ENCODE measurements at regions not wholly inside any gene's neighbourhood (a gene's known extent, or its start where the extent isn't known, plus 50 kb on each side); places are given as distances from the start of the nearest gene placed in this dataset.

DNA sequence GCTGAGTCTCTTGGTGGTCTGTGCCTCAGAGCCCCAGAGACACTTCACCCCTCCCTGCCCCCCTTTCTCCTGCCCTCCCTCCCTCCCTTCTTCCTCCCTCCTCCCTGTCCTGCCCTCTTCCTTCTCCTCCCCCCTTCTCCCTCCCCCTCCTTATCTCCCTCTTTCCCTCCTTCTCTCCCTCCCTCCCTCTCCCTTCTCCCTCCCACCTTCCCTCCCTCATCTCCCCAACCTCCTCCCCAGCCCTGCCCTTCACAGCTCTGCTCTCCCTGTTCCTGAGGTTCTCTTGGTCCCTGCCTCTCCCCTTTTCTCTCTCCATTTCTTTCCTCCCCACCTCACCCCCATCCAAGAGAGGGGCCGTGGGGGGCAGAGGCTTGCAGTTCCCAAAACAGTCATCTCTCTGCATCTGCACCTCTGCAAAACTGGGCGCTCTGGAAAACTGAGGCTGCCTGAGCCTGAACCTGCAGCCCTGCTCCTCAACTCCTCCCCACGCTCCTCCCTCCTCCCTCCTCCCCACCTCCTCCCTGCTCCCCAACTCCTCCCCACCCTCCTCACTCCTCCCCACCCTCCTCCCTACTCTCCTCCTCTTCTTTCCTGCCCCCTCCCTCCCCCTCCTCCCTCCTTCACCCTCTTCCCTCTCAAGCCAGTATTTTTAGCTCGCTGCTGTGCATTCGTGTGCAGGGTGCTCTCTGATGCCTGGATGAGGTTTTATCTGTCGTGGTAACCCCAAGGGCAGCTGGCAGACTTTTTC is 219.1 kb downstream of the C9orf50 start:
- Histone ChIP-seq H2BK15ac (ENCODE audit: low read depth, low read length) (no peak overlapping the region), H4K8ac (ENCODE audit: low read depth in 2 of 2, low read length in 2 of 2) (peak overlapping the region in 1 of 2 experiments; percentile 72; a peak in 3 of 4 replicates), H3K4me3 (ENCODE audit: insufficient read depth, low read depth, low read length) (no peak overlapping the region), H3K18ac (ENCODE audit: low read depth, low read length) (no peak overlapping the region; the same call in 1 of the 2 replicates), H3K4me2 (ENCODE audit: low read depth, low read length) (no peak overlapping the region), H3K9ac (ENCODE audit: low read depth, low read length) (no peak overlapping the region), H2AK9ac (replicated peaks; ENCODE audit: low read depth, low read length, poor library complexity) (peak overlapping the region; percentile 71), H3K56ac (ENCODE audit: extremely low read depth, insufficient read depth, low read length) (no peak overlapping the region), H4K20me1 (ENCODE audit: insufficient read depth, low read length) (no peaks in the 10 kb centered on the region), H3K4me1 (ENCODE audit: control insufficient read depth, insufficient read depth, low read length) (peaks cover 16% of the 10 kb centered on the region), H3K14ac (replicated peaks; ENCODE audit: low read depth, low read length) (no peak overlapping the region; the same call in 1 of the 2 replicates), H3K36me3 (ENCODE audit: control insufficient read depth, insufficient read depth, low read length) (no peaks in the 10 kb centered on the region), H2BK5ac (ENCODE audit: low read depth, low read length, poor library complexity, severe bottlenecking) (no peak overlapping the region), H2AK5ac (ENCODE audit: low read depth, low read length) (no peak overlapping the region), H3K27me3 (ENCODE audit: control insufficient read depth, insufficient read depth, low read length) (peaks cover 2% of the 10 kb centered on the region; the same call in 1 of the 2 replicates), H4K91ac (ENCODE audit: insufficient read depth, low read depth, low read length) (no peak overlapping the region), H4K5ac (ENCODE audit: low read depth, low read length) (no peak overlapping the region), H3K79me1 (ENCODE audit: low read depth in 1 of 2, low read length in 2 of 2) (no peaks in the 10 kb centered on the region), H3K27ac (ENCODE audit: insufficient read depth, low read length) (no peak overlapping the region), H2BK120ac (ENCODE audit: low read depth, low read length) (0 out of 2 replicates have a peak overlapping the region, but pooled peaks have one; percentile 40), H3K4ac (ENCODE audit: low read depth, low read length) (peak overlapping the region; percentile 22), H2BK20ac (ENCODE audit: low read depth, low read length) (no peak overlapping the region), H3K23ac (ENCODE audit: low read depth, low read length) (no peak overlapping the region), H3K9me3 (ENCODE audit: control insufficient read depth, insufficient read depth, low read length) (no peaks in the 10 kb centered on the region), H2AFZ (replicated peaks; ENCODE audit: low read length, poor library complexity) (peak overlapping the region; percentile 87), H3K9me1 (ENCODE audit: insufficient read depth, low read length) (no peaks in the 10 kb centered on the region)
- in situ Hi-C loops (cut with MboI; ENCODE audit: low sequenced_read_pairs) (no loop called here), intact Hi-C loops (cut with micrococcal nuclease) (no loop called here), dilution Hi-C loops (cut with HindIII; ENCODE audit: low sequenced_read_pairs, unreplicated experiment) (no loop called here)
- ATAC-seq (ENCODE audit: low read depth), result peak; percentile 30; the same call in 1 of the 2 replicates
- WGBS, 2 experiments (ENCODE audit: extremely low coverage in 2 of 2, insufficient read length in 1 of 2), result 62% methylated on average over 3 of the region's 6 CpGs; no CpG with 5 or more reads in 1 of the 2 experiments
- POLR2A ChIA-PET (ENCODE audit: unreplicated experiment), result no interaction called here
- CTCF ChIA-PET, result no interaction called here
- no TSS peak for BruUV-seq (replicated peaks)
- DNase-seq, result no peak
- TF ChIP-seq CHD1 (IDR thresholded peaks at IDR 0.05; ENCODE audit: low read depth, low read length) (no peak), POLR2A (IDR thresholded peaks at IDR 0.05; ENCODE audit: low read depth, low read length) (no peak), FOS (IDR thresholded peaks at IDR 0.05; ENCODE audit: low read depth, low read length) (no peak), CEBPB (IDR thresholded peaks at IDR 0.05; ENCODE audit: low read depth, low read length) (no peak), RCOR1 (IDR thresholded peaks at IDR 0.05; ENCODE audit: insufficient replicate concordance, low read length) (no peak), RFX5 (IDR thresholded peaks at IDR 0.05; ENCODE audit: low read depth, low read length) (no peak), NFE2L2 (IDR thresholded peaks at IDR 0.05; ENCODE audit: low read depth, low read length) (no peak), RAD21 (IDR thresholded peaks at IDR 0.05; ENCODE audit: low read length) (no peak), SMC3 (IDR thresholded peaks at IDR 0.05; ENCODE audit: low read depth, low read length) (no peak), MXI1 (IDR thresholded peaks at IDR 0.05; ENCODE audit: borderline replicate concordance, low read depth, low read length) (no peak), MAFK (IDR thresholded peaks at IDR 0.05; ENCODE audit: low read depth, low read length) (no peak), MAZ (IDR thresholded peaks at IDR 0.05; ENCODE audit: borderline replicate concordance, low read depth, low read length) (no peak; the same call in 1 of the 2 replicates), BHLHE40 (IDR thresholded peaks at IDR 0.05; ENCODE audit: low read depth, low read length) (no peak)
- TF ChIP-seq, protein P1, sequence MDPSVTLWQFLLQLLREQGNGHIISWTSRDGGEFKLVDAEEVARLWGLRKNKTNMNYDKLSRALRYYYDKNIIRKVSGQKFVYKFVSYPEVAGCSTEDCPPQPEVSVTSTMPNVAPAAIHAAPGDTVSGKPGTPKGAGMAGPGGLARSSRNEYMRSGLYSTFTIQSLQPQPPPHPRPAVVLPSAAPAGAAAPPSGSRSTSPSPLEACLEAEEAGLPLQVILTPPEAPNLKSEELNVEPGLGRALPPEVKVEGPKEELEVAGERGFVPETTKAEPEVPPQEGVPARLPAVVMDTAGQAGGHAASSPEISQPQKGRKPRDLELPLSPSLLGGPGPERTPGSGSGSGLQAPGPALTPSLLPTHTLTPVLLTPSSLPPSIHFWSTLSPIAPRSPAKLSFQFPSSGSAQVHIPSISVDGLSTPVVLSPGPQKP (IDR thresholded peaks at IDR 0.05; ENCODE audit: borderline replicate concordance, low read depth, low read length), result no peak
- TF ChIP-seq, protein P2, sequence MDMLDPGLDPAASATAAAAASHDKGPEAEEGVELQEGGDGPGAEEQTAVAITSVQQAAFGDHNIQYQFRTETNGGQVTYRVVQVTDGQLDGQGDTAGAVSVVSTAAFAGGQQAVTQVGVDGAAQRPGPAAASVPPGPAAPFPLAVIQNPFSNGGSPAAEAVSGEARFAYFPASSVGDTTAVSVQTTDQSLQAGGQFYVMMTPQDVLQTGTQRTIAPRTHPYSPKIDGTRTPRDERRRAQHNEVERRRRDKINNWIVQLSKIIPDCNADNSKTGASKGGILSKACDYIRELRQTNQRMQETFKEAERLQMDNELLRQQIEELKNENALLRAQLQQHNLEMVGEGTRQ (IDR thresholded peaks at IDR 0.05; ENCODE audit: low read depth, low read length), result no peak
